Sciatic nerve (tissue), 2 donors: ENCODE measurements at regions not wholly inside any gene's neighbourhood (a gene's known extent, or its start where the extent isn't known, plus 50 kb on each side); places are given as distances from the start of the nearest gene placed in this dataset.

Experiments used
- ATAC-seq: fragments of 200-7000 bp; cut with Tn5 transposase; one replicate; pipeline ENCODE4 v1.9.1; 2020; ENCODE audit warnings: mild to moderate bottlenecking, moderate library complexity
- DNase-seq: peaks from one replicate; pipeline ENCODE4 v3.0.0-alpha.2; 2020; ENCODE audit warnings: low spot score
- intact Hi-C: fragments of 100-400 bp; cut with DNase I; formaldehyde crosslinking; loops from one replicate; pipeline ENCODE4 v1.14.2; 2022
- donor health status: DM: no; HTN: no; CAD: no.
- donor health status: DM: no; HTN: no; CAD: no.

DNA sequence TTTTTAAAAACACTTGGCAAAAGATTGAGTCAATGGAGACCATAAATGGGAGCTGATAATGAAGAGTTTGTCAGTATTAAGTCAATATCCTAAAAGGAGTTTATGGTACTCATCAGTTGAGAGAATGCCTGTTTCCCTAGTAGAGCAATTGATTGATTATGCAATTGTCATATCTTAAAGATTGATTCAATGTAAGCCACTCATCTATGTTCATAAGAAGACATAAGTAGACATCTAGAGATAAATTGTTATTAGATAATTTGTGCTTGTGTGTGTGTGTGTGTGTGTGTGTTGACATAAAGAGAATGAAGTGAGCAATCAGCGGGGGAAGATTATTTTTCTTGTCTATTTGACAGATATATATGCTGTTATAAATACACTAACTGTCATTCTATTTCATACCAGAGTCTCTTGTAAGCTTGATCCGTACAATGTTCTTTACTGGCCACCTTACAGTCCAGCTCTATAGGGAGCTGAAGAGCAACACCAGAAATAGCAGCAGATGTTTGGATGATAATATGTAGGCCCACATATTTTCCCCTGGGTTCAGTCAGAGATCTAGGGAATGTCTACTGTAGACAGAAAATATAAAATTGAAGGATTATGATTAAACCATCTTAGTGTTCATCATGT lies 848.6 kb upstream of the EPHA6 start:
- no peak for DNase-seq
- intact Hi-C loops = no loop called here
- ATAC-seq = no peak

DNA sequence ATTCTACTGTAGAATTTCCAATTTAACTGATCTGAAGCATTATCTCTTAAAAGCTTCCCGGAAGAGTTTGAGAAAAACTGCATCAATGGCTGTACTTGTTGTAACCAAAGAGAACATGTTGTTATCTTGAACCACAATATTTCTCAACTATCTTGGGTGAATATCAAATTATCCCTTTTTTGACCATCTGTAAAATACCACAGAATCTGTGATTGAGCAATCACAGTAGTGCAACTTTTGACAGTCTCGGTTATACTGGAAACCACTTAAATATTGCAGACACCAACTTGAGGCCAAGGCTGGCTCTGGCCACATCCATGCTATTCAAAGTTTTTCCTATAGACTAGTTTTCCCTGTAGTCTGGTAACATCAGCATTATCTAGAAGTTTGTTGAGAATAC lies 842.8 kb upstream of the EPHA6 start:
- ATAC-seq (peak; percentile 92), DNase-seq (no peak)
- intact Hi-C loops = no loop called here

DNA sequence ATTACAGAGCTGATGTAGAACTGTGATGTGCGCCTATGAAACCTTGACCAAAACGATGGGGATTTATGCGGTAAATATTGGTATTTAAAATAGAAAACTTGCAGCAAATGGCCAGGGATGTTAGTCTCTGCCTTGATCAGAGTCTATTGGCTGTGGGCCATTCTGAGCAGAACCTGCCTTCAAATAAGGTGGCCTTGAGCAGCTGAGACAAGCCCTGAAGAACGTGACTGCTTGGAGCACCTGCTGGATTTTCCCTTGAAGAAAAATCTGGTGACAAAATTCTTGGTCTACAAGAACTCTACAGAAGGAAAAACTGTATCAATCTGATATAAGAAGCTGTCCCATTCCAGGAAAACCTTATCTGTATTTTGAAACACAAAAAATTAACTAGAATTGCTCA lies 820.1 kb upstream of the EPHA6 start:
- intact Hi-C loops = no loop called here
- ATAC-seq (no peak), DNase-seq (no peak)

DNA sequence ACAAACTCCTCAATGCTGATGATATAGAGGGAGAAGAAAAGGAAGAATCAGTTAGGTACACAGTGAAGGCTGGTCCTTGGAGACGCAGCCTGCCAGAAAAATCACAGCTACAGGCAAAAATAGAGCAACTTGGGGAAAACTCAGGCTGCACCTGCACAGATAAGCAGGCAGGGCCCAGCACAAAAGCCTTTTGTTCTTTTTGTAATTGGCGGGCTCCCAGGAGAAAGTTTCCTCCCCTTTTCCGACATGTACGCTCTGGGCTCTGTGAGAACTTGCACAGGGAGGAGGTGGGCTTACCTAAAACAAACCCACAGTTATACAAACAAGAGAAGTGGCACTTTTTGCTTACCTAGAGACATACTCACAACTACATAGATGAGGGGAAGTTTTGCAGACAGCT lies 813.4 kb upstream of the EPHA6 start:
- no peak for DNase-seq
- intact Hi-C loops = no loop called here
- no peak for ATAC-seq

DNA sequence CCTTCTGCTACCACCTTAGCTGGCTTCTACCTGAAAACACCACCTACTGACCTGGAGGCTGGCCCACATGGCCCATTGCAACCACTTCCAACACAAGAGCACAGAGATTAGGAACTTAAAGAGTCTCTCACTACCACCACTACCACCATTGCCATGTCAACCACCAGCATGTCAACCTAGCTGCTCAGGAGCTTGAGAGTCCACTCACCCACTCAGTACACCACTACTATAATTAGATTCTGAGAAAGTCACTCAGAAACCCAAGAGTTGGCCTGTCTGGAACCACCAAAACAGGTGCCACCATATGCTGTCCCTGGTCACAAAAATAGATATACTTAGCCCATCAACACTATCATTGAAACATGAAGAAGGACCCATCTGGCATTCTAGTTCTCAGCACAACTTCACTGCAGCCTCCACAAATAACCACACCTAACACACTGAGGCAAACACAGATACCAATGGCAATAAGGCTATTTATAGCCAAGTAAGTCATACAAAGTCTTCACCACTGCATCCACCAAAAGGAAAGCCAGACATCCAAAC lies 806.7 kb upstream of the EPHA6 start:
- ATAC-seq (no peak), DNase-seq (no peak)
- intact Hi-C loops = no loop called here

DNA sequence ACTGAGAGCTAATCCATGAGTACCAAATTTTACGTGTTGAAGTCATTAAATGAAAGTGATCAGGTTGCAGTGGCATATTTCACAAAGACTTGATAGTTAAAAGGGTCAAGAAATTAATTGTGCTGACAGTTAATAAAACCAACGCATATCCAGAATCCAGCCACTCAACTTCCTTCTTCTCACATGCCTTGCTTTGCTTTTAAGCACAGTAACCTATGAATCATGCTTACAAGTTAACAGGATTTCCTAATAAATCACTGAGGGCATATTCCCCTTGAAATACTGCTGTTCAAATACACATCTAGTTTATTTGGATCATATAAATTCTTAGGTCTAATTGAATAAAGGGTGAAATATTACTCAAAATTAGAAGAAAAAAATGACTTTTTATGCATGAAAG lies 801.5 kb upstream of the EPHA6 start:
- ATAC-seq (no peak), DNase-seq (no peak)
- intact Hi-C loops = no loop called here

DNA sequence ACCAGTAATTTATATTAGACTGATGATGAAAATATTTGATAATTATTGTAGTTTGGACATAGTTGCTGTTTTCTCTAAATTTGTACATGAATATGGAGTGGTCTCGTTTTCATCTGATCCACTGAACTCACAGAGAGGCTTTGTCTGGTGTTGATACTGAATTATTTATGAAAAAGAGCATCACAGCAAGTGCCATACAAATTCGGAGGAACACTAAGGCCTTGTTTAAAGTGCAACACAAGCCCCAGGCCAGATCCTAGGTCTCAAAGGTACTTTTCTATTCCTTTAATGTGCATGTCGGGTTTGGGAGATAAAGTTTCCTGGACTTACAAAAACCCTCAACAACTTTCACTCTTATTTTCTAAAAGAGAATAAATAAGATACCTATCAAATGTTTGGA lies 796.8 kb upstream of the EPHA6 start:
- DNase-seq (no peak), ATAC-seq (no peak)
- intact Hi-C loops = no loop called here

DNA sequence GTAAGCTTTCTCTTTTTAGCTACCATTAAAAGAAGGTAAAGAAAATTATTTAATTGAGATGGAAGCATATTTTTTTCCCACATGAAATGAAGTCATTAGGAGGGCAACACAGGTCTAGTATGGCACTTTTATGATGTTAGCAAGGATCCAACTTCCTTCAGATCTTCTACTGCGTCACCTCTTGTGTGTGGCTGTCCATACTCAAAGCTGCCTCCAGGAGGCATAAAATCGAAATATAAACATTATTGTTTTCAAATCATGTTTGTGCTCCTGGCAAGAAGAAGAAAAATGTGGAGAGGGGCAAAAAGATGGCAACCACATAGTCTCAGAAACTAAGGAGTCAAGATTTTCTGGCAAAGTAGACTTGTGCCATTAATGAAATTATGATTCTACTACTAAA lies 791.7 kb upstream of the EPHA6 start:
- ATAC-seq = no peak
- DNase-seq = no peak
- intact Hi-C loops = no loop called here

DNA sequence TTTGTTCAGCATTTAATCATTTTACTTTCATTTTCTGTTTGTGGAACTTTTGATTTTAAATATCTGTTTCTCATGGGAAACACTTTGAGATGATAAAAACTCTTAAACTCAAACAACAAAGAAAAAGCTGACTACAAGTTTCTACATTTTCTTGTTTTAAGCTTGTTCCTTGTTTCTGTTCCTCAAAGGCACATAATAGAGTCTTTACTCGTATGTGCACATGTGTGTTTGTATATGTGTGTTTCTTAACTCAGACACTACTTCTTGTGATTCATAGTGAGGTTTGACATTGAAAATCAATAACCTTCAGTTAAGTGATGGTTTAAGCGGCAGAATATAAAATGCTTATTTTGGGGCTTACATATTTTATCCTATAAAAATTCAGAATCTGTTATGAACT lies 786.7 kb upstream of the EPHA6 start:
- intact Hi-C loops = no loop called here
- no peak for DNase-seq
- no peak for ATAC-seq

DNA sequence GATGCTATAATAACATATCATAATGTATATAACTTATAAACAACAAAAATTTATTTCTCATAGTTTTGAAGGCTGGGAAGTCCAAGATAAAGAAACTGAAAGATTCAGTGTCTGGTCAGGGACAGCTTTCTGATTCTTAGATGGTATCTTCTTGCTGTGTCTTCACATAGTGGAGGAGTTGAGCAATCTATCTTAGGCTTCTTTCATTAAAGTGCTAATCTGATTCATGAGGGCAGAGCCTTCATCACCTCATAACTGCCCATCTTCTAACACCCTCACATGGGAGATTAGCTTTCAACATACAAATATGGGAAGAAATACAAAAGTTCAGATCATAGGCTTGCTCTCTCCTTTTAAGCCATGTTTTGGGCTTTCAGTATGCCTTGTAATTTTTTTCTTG lies 774.8 kb upstream of the EPHA6 start:
- ATAC-seq (no peak), DNase-seq (no peak)
- intact Hi-C loops = no loop called here

DNA sequence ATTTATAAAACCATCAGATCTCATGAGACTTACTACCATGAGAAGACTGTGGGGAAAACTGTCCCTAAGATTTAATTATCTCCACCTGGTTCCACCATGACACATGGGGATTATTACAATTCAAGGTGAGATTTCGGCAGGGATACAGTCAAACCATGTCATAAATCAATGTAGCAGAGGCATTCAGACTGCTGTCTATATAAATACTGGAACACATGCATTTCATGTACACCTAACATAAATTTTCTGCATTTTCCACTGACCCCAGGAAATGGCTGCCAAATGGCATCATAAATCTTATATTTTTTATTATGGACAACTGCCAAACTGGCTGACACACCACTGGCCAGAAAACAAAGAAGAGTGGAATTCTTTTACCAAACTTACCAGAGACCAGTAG lies 755.1 kb upstream of the EPHA6 start:
- no peak for DNase-seq
- no peak for ATAC-seq
- intact Hi-C loops = no loop called here

DNA sequence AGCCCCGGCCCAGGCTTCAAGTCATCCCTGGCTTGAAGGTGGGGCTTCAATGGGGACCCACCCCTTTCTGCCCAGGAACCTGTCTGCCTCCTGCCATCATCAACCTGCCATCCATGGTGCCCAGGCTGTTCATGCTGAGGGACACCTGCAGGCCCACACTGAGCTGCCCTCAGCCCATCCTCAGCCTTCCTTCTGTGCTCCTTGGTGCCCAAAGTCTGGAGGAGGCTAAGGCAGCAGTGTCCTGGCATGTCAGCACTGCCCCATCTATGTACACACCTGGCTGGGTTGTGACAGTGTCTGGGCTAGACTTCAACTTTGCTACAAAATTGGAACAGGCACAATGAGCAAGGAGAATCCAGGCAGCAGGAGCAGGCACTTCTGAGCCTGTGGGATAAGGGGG lies 745.3 kb upstream of the EPHA6 start:
- ATAC-seq (no peak), DNase-seq (no peak)
- intact Hi-C loops = no loop called here

DNA sequence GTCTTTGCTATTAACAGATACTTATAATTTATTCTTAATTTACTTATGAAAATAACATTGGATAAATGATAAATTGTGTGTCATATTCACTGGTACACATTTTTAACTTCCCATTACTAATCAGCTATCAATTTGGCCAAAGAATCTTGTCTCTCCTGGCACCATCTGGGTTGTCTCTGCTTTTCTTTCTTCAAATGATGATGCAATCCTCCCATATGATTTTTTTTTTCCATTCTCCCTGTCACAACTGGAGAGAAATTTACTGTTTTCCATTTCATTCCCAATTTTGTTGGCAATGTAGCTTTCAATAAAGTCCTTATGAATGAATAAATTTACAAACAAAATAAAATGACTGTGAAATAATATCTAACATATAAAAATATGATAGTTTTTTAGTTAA lies 743.7 kb upstream of the EPHA6 start:
- no peak for ATAC-seq
- DNase-seq = no peak
- intact Hi-C loops = no loop called here

DNA sequence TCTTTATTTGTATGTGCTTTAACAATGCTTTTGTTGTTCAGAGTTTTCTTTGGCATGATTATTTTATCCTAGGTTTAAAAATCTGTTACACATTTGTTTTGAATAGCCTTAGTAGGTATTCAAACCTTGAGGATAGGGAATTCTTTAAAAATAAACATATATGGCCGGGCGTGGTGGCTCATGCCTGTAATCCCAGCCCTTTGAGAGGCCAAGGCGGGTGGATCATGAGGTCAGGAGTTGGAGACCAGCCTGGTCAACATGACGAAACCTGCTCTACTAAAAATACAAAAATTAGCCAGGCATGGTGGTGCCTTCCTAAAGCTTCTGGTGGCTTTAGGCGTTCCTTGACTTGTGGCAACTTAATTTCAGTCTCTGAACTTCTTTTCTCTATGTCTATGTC lies 743.3 kb upstream of the EPHA6 start:
- no peak for ATAC-seq
- DNase-seq = no peak
- intact Hi-C loops = no loop called here

DNA sequence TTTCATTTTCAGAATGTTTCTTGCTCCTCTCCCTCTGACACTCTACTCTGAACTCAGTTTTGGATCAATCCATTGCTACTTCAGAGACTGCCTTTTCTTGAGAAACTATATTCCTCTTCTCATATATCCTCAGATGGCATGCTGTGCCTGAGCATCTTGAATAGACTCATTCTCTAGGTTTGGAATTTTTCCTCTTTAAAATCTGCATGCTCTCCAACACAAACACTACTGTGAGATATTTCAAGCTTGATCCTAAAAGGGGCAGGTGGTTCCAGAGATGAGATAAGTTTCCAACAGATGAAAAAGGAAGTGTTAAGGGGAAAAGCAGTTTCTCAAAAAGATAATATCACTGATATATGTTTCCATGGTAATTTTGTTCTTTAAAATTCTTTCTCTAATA lies 742.2 kb upstream of the EPHA6 start:
- ATAC-seq (no peak), DNase-seq (no peak)
- intact Hi-C loops = no loop called here

DNA sequence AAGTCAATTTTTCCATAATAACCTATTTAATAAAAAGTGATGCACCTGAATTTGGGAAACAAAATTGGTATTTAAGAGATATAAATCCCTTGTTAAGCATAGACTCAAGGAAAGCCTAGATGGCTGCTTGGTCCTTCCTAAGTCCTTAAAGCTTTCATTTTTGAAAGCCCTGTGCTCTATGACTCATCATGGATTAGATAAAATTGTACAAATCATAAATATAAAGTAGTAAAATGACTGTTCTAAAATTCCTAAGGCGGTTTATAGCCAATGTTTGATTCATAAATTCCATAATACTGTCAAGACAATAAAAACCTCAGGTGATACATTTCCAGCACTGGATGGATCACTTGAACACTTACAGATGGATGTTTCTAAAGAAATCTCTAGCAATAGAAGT lies 730.8 kb upstream of the EPHA6 start:
- intact Hi-C loops = no loop called here
- ATAC-seq (no peak), DNase-seq (no peak)

DNA sequence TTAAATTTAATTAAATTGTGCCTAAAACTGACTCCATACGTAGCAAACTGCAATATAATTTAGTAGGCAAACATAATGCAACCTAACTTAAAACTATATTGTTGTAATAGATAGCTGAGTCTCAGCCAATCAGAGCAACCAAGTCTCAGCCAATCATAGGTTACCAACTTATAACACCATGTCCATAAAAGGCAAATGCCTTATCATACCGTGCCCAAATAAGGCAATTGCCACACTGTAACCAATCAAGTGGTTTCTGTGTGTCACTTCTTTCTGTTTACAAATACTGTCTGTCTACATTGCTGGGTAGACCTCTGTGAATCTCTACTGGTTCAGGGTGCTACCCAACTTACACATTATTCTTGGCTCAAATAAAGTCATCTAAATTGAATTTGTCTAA lies 728.4 kb upstream of the EPHA6 start:
- intact Hi-C loops = no loop called here
- ATAC-seq = no peak
- DNase-seq = no peak

DNA sequence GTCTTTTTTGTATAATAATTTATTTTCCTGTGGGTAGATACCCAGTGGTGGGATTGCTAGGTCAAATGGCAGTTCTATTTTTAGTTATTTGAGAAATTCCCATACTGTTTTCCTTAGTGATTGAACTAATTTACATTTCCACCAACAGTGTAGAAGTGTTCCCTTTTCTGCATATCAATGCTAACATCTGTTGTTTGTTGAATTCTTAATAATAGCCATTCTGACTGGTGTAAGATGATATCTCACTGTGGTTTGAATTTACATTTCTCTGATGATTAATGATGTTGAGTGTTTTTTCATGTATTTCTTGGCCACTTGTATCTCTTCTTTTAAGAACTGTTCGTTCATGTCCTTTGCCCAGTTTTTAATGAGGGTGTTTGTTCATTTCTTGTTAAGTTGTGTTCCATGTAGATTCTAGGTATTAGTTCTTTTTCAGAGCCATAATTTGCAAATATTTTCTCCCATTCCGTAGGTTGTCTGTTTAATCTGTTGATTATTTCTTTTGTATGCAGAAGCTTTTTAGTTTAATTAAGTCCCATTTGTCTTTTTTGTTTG lies 713.3 kb upstream of the EPHA6 start:
- intact Hi-C loops = no loop called here
- no peak for DNase-seq
- no peak for ATAC-seq

DNA sequence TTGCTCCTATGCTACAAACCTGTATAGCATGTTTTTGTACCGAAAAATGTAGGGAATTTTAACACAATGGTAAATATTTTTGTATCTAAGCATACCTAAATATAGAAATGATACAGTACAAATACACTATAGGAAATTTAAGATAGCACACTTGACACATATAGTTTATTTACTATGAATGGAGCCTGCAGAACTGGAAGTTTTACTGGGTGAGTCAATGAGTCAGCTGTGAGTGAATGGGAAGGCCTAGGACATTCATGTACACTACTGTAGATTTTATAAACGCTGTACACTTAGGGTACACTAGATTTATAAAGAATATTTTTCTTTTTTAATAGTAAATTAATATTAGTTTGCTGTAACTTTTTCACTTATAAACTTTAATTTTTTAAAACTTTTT lies 707.7 kb upstream of the EPHA6 start:
- intact Hi-C loops = no loop called here
- DNase-seq (no peak), ATAC-seq (no peak)
